CD4-positive, alpha-beta T cell treated with Interferon gamma for 1 hour (primary cell): ENCODE measurements at regions not wholly inside any gene's neighbourhood (a gene's known extent, or its start where the extent isn't known, plus 50 kb on each side); places are given as distances from the start of the nearest gene placed in this dataset.
"Not testable (repeated sequence)": the region's sequence is repeated elsewhere in the genome, so short reads cannot be mapped to it uniquely, and the experiment has no call there.

Experiments
- DNase-seq: peaks from one replicate; pipeline ENCODE4 v3.0.0-alpha.2; 2020

GRCh38 chr9:1505489-1505888, 455.3 kb downstream of the DMRT2 start:
- no peak for DNase-seq

DNA sequence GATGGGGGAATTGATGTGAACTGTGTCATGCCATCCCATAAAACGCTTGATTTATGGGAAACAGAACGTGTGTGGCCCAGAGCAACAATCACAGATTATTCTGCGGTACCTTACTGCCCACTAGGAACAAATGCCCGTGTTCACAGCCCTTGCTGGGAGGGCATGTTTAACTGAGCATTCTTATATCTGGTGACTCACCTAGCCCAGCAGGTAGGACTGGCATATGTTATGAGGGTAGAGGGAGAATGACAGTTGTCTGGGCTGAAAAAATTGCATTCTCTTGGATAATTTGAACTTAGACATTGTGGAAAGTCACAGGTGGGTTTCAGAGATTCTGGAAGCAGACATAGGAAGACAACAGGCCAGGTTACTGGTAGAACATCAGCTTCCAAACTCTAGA, 460.6 kb downstream of the DMRT2 start:
- DNase-seq: no peak

DNA sequence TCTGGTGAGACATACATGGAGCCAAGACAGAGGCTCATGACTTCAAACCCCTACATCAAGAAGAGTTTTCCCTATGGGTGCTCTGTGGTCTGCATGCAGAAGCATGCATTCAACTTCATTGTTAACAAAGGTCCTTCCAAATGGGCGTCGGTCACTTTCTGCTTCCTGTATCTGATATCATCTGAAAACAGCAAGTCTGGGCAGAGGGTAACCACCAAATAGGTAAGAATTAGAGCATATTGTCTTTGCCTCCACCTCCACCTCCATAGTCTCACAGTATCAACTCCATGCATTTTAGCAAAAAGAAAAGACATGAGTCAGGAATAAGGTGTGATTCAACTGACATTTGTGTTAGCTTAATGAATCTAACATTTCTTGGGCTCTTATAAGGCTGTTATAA, 462.9 kb downstream of the DMRT2 start:
- no peak for DNase-seq

DNA sequence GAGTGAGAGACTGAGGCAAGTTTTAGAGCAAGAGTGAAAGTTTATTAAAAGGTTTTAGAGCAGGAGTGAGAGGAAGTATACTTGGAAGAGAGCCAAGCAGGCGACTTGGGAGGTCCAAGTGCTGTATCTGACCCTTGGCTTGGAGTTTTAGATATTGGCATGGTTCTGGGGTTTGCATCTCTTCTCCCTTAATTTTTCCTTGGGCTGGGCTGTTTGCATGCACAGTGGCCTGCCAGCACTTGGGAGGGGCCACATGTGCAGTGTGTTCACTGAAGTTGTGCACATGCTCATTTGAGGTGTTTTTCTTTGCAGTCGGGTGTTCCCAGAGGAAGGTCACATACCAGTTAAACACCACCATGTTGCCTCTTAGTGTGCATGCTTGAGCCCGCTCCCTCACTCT, 464.1 kb downstream of the DMRT2 start:
- DNase-seq: no peak

DNA sequence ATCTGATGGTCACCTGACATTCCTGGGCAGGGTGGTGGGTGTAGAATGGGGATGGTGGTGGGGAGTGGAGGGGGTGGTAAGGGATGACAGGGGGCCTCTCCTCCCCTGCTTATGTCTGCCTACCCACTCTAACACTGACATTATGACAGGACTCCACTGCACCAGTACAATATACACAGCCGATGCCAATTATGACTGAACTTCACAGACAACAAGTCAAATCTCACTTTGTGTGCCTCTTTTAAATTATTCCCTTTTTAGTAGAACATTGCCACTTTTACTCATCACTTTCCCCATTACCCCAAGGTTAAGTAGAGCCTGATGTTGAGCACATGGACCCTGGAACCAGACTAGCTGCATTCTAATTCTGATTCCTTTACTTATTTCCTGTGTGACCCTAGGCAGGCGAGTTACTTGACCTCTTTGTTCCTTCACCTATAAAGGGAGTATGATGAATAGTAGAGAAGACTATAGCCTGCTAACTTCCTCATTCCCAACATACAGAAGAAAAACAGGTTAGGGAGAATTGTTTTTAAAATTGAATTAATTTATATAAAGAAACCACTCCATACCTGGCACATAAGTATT, 464.7 kb downstream of the DMRT2 start:
- DNase-seq: no peak

DNA sequence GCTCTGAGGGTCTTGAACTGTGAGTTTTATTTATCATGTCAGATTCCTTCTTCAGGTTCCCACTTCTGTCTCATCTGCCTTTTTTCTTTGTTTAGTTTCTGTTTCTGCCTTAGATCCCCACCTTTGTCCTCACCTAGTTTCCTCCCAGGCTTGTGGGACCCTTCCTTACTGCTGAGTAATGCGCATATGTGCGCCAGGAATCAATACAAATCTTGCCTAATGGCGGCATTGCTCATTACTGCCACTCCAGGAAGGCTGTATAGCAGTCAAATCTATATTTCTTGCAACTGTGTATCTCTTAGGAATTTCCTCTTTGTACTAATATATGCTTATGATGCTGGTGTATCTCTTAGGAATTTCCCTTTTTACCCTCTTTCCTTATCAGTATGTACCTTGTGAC, 465.4 kb downstream of the DMRT2 start:
- DNase-seq: no peak

GRCh38 chr9:1521547-1521946, 471.4 kb downstream of the DMRT2 start:
- no peak for DNase-seq

GRCh38 chr9:1522219-1522767, 472.1 kb downstream of the DMRT2 start:
- no peak for DNase-seq

DNA sequence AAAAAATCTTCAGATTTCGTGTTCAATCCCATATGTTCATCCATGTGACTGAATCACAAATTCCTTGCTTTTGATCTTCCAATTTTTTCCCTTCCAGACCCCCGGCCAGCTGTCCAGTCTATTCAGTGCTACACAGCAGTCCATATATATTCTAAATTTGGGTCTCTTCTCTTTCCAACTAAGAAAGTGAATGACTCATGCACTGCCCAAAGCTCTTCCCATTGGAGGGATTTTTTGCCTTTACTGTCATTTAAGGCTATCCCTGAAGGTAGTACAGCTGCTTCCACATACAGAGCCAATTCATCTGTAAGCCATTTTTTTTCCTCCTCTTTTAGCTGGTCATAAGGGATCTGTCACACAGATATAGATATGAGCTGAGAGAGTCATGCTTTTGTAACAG, 478.3 kb downstream of the DMRT2 start:
- DNase-seq: no peak

- DNase-seq: no peak
Measured at GRCh38 chr9:1530696-1531095, 480.5 kb downstream of the DMRT2 start.

DNA sequence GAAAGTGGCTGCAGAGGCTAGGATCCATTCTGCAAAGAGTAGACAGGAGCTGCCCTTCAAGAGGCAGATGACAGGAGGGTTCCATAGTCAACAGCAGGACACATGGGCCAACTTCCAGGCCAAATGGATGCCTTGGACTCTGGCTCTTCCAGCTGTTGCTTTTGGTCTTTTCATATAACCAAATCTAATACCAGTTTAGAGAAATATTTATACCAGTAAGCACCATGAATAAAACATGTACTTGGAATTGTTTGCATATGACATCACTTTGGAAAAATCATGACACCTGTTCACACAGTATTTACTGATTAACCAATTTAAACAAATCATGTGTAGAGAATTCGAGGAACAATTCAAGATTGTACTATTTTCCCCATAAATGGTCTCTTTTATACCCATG, 481.3 kb downstream of the DMRT2 start:
- no peak for DNase-seq

DNA sequence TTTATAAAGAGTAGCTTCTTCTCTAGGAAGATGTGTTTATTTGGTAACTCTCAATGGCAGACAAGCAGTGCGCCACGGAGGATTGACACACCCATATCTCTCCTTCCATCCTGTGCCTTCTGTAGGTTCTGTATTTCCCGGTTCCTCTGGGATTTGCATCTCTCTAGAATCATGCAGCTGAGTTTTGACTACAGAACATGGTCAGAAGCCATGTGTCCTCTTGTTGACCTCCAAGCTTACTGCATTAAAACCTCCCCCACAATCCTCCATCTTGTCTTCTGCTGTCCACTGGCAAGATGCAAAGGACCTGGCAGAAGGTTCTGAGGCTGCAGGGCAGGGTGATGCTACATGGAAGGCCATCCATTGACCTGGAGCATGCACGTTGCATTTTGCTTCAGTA, 482.0 kb downstream of the DMRT2 start:
- no peak for DNase-seq

DNA sequence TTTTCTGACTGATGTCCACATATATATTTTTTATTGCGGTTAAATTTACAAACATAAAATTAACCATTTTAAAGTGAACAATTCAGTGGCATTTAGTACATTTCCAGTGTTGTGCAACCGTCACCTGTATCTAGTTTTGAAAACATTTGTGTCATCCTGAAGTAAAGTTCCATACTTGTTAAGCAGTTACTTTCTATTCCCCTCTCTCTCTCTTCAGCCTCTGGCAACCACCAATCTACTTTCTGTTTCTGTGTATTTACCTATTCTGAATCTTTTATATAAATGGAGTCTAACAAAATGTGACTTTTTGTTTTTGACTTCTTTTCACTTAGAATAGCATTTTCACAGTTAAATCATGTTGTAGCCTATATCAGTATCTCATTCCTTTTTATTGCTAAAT, 480.1 kb upstream of the SMARCA2 start:
- no peak for DNase-seq

DNA sequence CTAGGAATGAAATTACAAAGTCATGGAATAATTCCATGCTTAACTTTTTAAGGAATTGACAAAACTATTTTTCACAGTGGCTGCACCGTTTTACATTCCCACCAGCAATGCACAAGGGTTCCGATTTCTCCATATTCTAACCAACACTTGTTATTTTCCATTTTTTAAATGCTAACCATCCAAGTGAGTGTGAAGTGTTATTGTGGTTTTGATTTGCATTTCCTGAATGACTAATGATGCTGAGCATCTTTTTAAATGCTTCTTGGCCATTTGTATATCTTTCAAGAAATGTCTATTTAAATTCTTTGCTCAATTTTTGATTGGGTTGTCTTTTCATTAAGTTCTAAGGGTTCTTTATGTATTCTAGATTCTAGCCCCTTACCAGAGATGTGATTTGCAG, 479.5 kb upstream of the SMARCA2 start:
- no peak for DNase-seq

DNA sequence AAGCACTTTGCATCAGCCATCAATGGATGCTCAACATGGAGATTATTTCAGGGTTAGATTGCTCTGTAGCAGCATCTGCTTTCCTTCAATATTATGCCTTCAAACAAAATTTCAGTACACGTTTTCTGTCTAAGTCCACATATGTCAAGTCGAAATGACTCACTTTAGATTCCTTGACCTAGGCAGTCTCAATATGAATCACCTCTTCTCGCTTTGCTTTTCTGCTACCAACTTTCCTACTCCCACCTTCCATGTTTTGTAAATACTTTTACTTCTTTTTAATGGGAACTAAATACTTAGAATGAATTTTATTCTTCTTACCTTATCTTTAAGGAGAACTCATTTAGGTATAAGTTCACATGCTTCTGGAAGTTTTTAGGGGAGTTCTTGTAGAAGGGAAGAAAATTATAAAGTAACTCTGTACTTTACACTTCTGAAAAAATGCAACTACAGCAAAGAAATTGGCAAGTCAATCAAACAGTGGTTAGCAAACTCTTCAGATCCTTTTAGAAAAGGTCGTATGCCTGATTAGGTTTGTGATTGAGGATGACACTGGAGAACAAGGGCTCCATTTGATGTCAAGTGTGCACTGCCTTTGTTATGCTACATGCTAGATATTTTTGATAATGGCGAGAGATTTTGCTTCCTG, 478.5 kb upstream of the SMARCA2 start:
- DNase-seq: no peak

GRCh38 chr9:1538301-1538700, 476.8 kb upstream of the SMARCA2 start:
- no peak for DNase-seq

- DNase-seq: no peak
Measured at GRCh38 chr9:1539216-1539615, 475.9 kb upstream of the SMARCA2 start.

GRCh38 chr9:1550636-1551035, 464.5 kb upstream of the SMARCA2 start:
- DNase-seq: no peak

DNA sequence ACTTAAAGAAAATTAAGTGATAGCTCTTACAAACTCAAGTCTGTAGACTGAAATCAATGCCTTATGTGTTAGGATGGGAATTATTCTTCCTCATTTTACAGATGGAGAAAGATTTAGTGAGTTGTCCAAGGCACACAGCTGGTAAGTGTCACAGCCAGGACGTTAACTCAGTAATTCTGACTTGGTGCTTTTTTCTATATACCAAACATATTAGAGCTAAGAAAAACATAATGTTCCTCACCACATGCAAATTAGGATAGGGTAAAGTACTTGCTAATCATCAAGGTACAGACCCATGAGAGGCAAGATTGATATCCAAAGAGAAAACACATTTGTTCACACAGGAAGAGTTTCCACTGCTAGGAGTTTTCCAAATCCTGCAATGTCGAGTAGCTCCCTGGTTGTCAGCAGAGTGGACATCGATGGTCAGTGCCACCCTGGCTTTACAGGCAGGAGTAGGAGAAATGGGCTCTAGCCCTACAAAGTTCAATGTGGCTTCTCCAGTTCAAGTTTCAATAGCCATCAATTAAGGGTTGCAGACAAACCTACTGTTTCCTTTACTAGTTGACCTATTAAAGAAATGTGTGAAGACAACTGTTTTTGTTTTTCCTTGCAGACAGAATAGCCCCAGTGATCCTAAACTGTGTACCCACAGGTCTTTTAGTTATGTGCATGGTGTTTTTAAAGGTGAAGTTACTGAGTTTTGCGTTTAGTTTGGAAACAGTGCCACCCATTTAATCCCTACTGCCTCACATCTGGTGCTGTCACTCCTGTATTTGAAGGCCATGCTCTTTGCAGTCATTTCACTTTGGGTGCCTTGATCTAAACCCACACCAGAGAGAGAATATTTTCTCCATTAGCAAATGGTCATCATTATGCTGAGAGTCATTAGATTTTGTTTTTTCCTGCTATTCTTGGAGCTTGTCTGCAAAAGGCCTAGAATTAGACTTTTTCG, 460.8 kb upstream of the SMARCA2 start:
- no peak for DNase-seq

GRCh38 chr9:1558666-1559065, 456.5 kb upstream of the SMARCA2 start:
- not testable (repeated sequence) for DNase-seq

DNA sequence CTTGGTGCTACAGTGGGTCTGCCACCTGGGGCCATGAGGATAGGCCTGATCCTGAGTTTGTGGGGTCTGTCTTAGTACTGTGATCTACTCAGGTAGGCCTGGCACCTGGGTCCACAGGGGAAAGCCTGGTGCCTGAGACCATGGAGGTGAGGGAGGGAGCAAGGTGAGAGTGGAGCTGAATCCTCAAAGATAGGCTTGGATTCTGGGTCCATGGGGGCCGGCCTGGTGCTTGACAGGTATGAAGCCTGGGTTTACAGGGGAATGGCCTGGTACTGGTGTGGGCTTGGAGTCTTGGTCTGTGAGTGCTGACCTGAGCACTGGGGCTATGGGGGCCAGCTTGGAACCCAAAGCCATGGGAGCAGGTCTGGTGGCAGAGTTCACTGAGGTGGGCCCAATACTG, 439.2 kb upstream of the SMARCA2 start:
- no peak for DNase-seq

GRCh38 chr9:1580215-1580614, 434.9 kb upstream of the SMARCA2 start:
- no peak for DNase-seq

DNA sequence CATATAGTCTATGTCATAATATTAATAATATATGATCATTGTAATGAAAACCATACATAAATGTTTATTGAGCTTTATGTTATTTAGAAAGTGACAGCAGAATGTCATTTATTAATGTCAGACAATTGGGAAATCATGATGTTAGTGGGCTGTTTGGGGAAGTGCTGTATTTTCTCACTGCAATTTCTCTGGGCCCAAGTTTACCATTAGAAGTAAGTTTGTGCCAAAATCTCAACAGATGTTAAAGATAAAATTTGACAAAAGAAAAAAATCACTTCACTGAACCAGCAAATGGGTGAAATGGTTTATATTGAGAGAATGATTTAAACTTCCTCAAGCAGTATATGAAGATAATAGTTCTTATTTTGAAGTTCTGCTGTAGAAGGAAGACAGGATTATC, 433.2 kb upstream of the SMARCA2 start:
- DNase-seq: no peak

DNA sequence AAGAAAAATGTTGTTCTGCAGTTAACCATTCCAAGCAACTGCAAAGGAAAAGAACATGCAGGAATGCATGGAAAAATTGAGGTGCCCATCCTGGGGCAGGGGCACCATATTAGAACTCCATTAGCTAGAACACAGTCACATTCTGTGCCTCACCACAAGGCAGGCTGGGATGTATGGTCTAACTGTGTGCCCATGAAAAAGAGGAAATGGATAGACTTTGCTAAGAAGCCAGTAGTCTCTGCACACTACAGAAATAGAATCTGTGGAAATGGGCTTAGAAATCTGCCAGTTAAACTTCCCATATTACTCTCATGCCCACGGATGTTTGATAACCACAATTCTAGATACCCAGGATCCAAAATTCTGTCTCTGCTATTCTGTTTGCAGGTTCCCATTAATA, 423.8 kb upstream of the SMARCA2 start:
- DNase-seq: no peak
